GM10266 (cell line): ENCODE measurements at regions not wholly inside any gene's neighbourhood (a gene's known extent, or its start where the extent isn't known, plus 50 kb on each side); places are given as distances from the start of the nearest gene placed in this dataset.

ENCODE experiments used
- DNase-seq: peaks from one replicate; pipeline ENCODE4 v3.0.0; 2012; ENCODE audit errors: extremely low spot score
- CTCF ChIP-seq: IDR thresholded peaks from 2 replicates; pipeline ENCODE4 v1.5.1; 2012; ENCODE audit warnings: mild to moderate bottlenecking, low read depth; ENCODE audit not compliant: control insufficient read depth, insufficient read depth; ENCODE audit errors: missing control alignments

GRCh38 chr17:17403065-17403464, 73.7 kb upstream of the MED9 start:
- TF ChIP-seq CTCF: no peak
- no peak for DNase-seq

- DNase-seq: no peak
- no peak for TF ChIP-seq CTCF
Measured at GRCh38 chr17:17403899-17404576, 72.8 kb upstream of the MED9 start.

GRCh38 chr17:17405673-17406072, 71.1 kb upstream of the MED9 start:
- no peak for TF ChIP-seq CTCF
- DNase-seq: no peak

GRCh38 chr17:17406225-17406624, 70.6 kb upstream of the MED9 start:
- DNase-seq: no peak
- TF ChIP-seq CTCF: no peak

- no peak for TF ChIP-seq CTCF
- DNase-seq: no peak
Measured at GRCh38 chr17:17408236-17408794, 68.5 kb upstream of the MED9 start.

- TF ChIP-seq CTCF: no peak
- DNase-seq: no peak
Measured at GRCh38 chr17:17410357-17410756, 66.4 kb upstream of the MED9 start.

GRCh38 chr17:17411692-17412091, 65.1 kb upstream of the MED9 start:
- TF ChIP-seq CTCF: no peak
- no peak for DNase-seq
